ENCODE measurements at regions not wholly inside any gene's neighbourhood (a gene's known extent, or its start where the extent isn't known, plus 50 kb on each side); places are given as distances from the start of the nearest gene placed in this dataset.
"Not testable (repeated sequence)": the region's sequence is repeated elsewhere in the genome, so short reads cannot be mapped to it uniquely, and the experiment has no call there.

DNA sequence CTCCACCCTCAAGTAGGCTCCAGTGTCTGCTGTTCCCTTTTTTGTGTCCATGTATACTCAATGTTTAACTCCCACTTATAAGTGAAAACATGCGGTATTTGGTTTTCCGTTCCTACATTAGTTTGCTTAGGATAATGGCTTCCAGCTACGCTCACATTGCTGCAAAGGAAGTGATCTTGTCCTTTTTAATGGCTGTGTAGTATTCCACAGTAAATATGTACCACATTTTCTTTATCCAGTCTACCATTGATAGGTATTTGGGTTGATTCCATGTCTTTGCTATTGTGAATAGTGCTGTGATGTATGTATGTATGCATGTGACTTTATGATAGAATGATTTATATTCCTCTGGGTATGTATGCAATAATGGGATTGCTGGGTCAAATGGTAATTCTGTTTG, 144.6 kb downstream of the BRD1 start:
- TF ChIP-seq, protein P1, sequence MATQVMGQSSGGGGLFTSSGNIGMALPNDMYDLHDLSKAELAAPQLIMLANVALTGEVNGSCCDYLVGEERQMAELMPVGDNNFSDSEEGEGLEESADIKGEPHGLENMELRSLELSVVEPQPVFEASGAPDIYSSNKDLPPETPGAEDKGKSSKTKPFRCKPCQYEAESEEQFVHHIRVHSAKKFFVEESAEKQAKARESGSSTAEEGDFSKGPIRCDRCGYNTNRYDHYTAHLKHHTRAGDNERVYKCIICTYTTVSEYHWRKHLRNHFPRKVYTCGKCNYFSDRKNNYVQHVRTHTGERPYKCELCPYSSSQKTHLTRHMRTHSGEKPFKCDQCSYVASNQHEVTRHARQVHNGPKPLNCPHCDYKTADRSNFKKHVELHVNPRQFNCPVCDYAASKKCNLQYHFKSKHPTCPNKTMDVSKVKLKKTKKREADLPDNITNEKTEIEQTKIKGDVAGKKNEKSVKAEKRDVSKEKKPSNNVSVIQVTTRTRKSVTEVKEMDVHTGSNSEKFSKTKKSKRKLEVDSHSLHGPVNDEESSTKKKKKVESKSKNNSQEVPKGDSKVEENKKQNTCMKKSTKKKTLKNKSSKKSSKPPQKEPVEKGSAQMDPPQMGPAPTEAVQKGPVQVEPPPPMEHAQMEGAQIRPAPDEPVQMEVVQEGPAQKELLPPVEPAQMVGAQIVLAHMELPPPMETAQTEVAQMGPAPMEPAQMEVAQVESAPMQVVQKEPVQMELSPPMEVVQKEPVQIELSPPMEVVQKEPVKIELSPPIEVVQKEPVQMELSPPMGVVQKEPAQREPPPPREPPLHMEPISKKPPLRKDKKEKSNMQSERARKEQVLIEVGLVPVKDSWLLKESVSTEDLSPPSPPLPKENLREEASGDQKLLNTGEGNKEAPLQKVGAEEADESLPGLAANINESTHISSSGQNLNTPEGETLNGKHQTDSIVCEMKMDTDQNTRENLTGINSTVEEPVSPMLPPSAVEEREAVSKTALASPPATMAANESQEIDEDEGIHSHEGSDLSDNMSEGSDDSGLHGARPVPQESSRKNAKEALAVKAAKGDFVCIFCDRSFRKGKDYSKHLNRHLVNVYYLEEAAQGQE (IDR thresholded peaks at IDR 0.05; ENCODE audit: insufficient replicate concordance, low read depth): no peak
- TF ChIP-seq GABPA (IDR thresholded peaks at IDR 0.05; ENCODE audit: low read depth) (no peak), SPI1 (IDR thresholded peaks at IDR 0.05; ENCODE audit: borderline replicate concordance, low read depth) (no peak), POLR2AphosphoS5 (IDR thresholded peaks at IDR 0.05; ENCODE audit: low read depth) (no peak)
- TF ChIP-seq, protein P2, sequence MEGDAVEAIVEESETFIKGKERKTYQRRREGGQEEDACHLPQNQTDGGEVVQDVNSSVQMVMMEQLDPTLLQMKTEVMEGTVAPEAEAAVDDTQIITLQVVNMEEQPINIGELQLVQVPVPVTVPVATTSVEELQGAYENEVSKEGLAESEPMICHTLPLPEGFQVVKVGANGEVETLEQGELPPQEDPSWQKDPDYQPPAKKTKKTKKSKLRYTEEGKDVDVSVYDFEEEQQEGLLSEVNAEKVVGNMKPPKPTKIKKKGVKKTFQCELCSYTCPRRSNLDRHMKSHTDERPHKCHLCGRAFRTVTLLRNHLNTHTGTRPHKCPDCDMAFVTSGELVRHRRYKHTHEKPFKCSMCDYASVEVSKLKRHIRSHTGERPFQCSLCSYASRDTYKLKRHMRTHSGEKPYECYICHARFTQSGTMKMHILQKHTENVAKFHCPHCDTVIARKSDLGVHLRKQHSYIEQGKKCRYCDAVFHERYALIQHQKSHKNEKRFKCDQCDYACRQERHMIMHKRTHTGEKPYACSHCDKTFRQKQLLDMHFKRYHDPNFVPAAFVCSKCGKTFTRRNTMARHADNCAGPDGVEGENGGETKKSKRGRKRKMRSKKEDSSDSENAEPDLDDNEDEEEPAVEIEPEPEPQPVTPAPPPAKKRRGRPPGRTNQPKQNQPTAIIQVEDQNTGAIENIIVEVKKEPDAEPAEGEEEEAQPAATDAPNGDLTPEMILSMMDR (IDR thresholded peaks at IDR 0.05; ENCODE audit: insufficient read depth, low read length): no peak
- H3K27ac ChIP-seq (replicated peaks): no peak overlapping the region
- H3K27me3 ChIP-seq (ENCODE audit: insufficient read depth, poor library complexity, severe bottlenecking): peaks cover 20% of the 10 kb centered on the region
- no peak for DNase-seq (ENCODE audit: low read depth in 1 of 2, low spot score in 1 of 2)
- H3K4me3 ChIP-seq (replicated peaks; ENCODE audit: insufficient read depth, low read length): no peak overlapping the region

DNA sequence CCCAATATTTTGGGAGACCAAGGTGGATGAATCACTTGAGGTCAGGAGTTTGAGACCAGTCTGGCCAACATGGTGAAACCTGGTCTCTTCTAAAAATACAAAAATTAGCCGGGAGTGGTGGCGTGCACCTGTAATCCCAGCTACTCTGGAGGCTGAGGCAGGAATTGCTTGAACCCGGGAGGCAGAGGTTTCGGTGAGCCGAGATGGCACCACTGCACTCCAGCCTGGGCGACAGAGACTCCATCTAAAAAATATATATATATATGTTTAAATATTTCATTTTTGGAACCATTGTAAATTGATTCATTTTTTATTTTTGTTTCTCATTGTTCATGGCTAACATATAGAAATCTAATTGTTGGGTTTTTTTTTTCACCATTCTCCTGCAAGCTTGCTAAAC, 146.9 kb downstream of the BRD1 start:
- not testable (repeated sequence) for DNase-seq (ENCODE audit: low read depth in 1 of 2, low spot score in 1 of 2)

DNA sequence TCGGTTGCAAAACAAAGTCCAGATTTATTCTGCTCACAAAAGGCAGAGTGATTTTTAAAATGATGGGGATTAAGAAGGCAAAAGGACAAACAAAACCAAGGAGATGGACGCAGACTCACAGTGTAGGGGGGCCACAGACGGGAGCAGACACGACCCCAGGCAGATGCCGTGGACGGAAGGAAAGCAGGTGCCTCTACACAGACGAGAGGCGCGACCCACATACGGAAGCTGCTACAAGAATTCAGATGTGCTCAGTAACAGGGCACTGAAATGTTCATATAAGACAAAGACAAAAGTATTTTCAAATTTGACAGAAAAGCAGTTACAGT, 148.9 kb downstream of the BRD1 start:
- Histone ChIP-seq H3K4me3 (replicated peaks; ENCODE audit: insufficient read depth, low read length) (no peak overlapping the region), H3K27ac (replicated peaks) (no peak overlapping the region), H3K27me3 (ENCODE audit: insufficient read depth, poor library complexity, severe bottlenecking) (peaks cover 27% of the 10 kb centered on the region)
- DNase-seq (ENCODE audit: low read depth in 1 of 2, low spot score in 1 of 2): no peak
- TF ChIP-seq, protein P1 (IDR thresholded peaks at IDR 0.05; ENCODE audit: insufficient replicate concordance, low read depth): no peak
- TF ChIP-seq POLR2AphosphoS5 (IDR thresholded peaks at IDR 0.05; ENCODE audit: low read depth) (no peak), SPI1 (IDR thresholded peaks at IDR 0.05; ENCODE audit: borderline replicate concordance, low read depth) (no peak), GABPA (IDR thresholded peaks at IDR 0.05; ENCODE audit: low read depth) (no peak)
- TF ChIP-seq, protein P2 (IDR thresholded peaks at IDR 0.05; ENCODE audit: insufficient read depth, low read length): no peak

More for the DNA sequence above, 146.9 kb downstream of the BRD1 start:
- not testable (repeated sequence) for H3K4me3 ChIP-seq (replicated peaks; ENCODE audit: insufficient read depth, low read length); H3K27ac ChIP-seq (replicated peaks)
- H3K27me3 ChIP-seq (ENCODE audit: insufficient read depth, poor library complexity, severe bottlenecking): peaks cover 20% of the 10 kb centered on the region

DNA sequence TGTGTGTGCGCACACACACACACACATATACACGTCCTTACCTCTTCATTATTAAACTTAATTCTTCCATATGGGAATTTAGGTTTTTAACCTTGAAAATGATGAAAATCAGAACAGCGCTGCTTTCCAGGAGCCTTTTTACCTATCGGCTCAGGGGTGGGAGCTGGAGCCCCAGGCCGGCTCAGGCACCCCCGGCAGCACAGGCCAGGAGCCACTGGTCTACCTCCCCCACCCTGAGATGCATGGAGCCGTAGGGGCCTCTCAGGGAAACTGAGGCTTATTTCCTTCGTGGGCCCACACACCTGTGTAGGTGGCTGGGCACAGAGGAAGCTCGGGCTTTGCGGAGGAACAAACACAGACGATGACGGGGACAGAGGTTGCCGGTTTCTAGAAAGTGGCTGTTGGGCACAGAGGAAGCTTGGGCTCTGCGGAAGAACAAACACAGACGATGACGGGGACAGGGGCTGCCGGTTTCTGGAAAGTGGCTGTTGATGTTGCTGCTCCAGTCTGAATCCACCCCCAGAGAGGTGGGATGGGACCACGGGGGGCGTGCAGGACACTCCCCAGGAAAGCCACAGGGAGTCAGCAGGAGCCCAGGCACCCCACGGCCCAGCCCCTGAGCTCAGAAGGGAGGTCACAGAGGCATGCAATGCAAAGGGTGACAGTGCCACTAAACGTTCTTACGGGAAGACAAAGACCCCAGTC, 149.4 kb downstream of the BRD1 start:
- no peak overlapping the region for H3K27ac ChIP-seq (replicated peaks)
- peaks cover 27% of the 10 kb centered on the region for H3K27me3 ChIP-seq (ENCODE audit: insufficient read depth, poor library complexity, severe bottlenecking)
- TF ChIP-seq, protein P2 (IDR thresholded peaks at IDR 0.05; ENCODE audit: insufficient read depth, low read length): no peak
- TF ChIP-seq SPI1 (IDR thresholded peaks at IDR 0.05; ENCODE audit: borderline replicate concordance, low read depth) (no peak), POLR2AphosphoS5 (IDR thresholded peaks at IDR 0.05; ENCODE audit: low read depth) (no peak), GABPA (IDR thresholded peaks at IDR 0.05; ENCODE audit: low read depth) (no peak)
- TF ChIP-seq, protein P1 (IDR thresholded peaks at IDR 0.05; ENCODE audit: insufficient replicate concordance, low read depth): no peak
- no peak overlapping the region for H3K4me3 ChIP-seq (replicated peaks; ENCODE audit: insufficient read depth, low read length)
- DNase-seq (ENCODE audit: low read depth in 1 of 2, low spot score in 1 of 2): no peak

Measured in HL-60 (cell line).